NB4 (cell line): ENCODE measurements at regions not wholly inside any gene's neighbourhood (a gene's known extent, or its start where the extent isn't known, plus 50 kb on each side); places are given as distances from the start of the nearest gene placed in this dataset.

ENCODE experiments used
- MYC ChIP-seq: IDR thresholded peaks from 2 replicates; pipeline ENCODE4 v1.6.1; 2011; ENCODE audit warnings: low read depth, low read length
- POLR2A ChIP-seq: IDR thresholded peaks from 2 replicates; pipeline ENCODE4 v1.6.1; 2011; ENCODE audit warnings: mild to moderate bottlenecking; ENCODE audit not compliant: insufficient read length; ENCODE audit errors: extremely low read depth
- TF ChIP-seq, protein P1 (sequence below): IDR thresholded peaks from one replicate; pipeline ENCODE4 v1.5.1; 2012; ENCODE audit warnings: low read depth, low read length
- TF ChIP-seq, protein P2 (sequence below): IDR thresholded peaks from 2 replicates; pipeline ENCODE4 v1.6.1; 2011; ENCODE audit warnings: low read depth, low read length

DNA sequence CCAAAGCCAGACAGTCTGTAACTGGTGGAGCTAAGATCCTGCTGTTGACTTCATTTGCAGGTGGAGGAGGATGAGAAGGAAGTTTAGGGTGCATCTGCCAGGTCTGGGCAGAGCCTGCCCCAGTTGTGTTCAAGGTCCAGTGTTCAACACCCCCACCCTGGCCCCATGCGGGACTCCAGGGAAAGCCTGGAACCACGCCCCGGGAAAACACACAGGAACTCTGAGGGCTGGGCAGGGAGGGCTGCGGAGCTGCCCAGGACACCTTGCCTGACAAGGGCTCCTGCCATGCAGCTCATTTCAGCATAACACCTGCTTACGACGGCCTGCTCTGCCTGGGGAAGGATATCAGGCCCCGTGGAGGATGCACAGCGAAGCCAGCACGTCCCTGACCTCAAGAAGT, 286.3 kb downstream of the XXYLT1 start:
- TF ChIP-seq, protein P1, sequence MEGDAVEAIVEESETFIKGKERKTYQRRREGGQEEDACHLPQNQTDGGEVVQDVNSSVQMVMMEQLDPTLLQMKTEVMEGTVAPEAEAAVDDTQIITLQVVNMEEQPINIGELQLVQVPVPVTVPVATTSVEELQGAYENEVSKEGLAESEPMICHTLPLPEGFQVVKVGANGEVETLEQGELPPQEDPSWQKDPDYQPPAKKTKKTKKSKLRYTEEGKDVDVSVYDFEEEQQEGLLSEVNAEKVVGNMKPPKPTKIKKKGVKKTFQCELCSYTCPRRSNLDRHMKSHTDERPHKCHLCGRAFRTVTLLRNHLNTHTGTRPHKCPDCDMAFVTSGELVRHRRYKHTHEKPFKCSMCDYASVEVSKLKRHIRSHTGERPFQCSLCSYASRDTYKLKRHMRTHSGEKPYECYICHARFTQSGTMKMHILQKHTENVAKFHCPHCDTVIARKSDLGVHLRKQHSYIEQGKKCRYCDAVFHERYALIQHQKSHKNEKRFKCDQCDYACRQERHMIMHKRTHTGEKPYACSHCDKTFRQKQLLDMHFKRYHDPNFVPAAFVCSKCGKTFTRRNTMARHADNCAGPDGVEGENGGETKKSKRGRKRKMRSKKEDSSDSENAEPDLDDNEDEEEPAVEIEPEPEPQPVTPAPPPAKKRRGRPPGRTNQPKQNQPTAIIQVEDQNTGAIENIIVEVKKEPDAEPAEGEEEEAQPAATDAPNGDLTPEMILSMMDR: no peak
- TF ChIP-seq MYC: no peak
- TF ChIP-seq, protein P2, sequence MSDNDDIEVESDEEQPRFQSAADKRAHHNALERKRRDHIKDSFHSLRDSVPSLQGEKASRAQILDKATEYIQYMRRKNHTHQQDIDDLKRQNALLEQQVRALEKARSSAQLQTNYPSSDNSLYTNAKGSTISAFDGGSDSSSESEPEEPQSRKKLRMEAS: no peak
- no peak for TF ChIP-seq POLR2A
